H1 (cell line): ENCODE measurements at regions not wholly inside any gene's neighbourhood (a gene's known extent, or its start where the extent isn't known, plus 50 kb on each side); places are given as distances from the start of the nearest gene placed in this dataset.

Source experiments
- CTCF ChIA-PET: fragments of 300-600 bp; sonication (Branson Sonifier 250); formaldehyde crosslinking; loops from one replicate; lab custom pipeline; 2021; ENCODE audit not compliant: partially characterized antibody; lab: Charles Lee
- POLR2A ChIA-PET: fragments of 300-600 bp; sonication (Branson Sonifier 250); formaldehyde crosslinking; loops from one replicate; lab custom pipeline; 2021; ENCODE audit warnings: inconsistent platforms; ENCODE audit not compliant: partially characterized antibody; lab: Charles Lee
- DNase-seq, 2 experiments: peaks; one replicate each; pipeline versions ENCODE4 v3.0.0 to v3.0.0-alpha.2; 2010 to 2022; ENCODE audit warnings: low spot score in 2 of 2, low read depth in 1 of 2, mixed read lengths in 1 of 2
- FAIRE-seq: peaks from 2 replicates; lab custom pipeline; 2011; peaks lifted over from hg19 to GRCh38; lab: Jason Lieb, UNC
- H2AFZ ChIP-seq: 2 replicates; pipeline ENCODE4 v1.8.1; 2012; ENCODE audit warnings: low read length, inconsistent platforms
- H2AK5ac ChIP-seq: 2 replicates; pipeline ENCODE4 v1.6.1; 2013; ENCODE audit warnings: low read depth, low read length
- H2BK120ac ChIP-seq: replicated peaks from 2 replicates; pipeline ENCODE3; 2013; ENCODE audit warnings: low read depth, low read length, inconsistent platforms
- H2BK12ac ChIP-seq: 2 replicates; pipeline ENCODE4 v1.6.1; 2013; ENCODE audit warnings: low read depth, low read length
- H2BK15ac ChIP-seq: 2 replicates; pipeline ENCODE4 v1.6.1; 2013; ENCODE audit warnings: low read length
- H2BK20ac ChIP-seq: 2 replicates; pipeline ENCODE4 v1.6.1; 2013; ENCODE audit warnings: low read length
- H2BK5ac ChIP-seq: 2 replicates; pipeline ENCODE4 v1.6.1; 2013; ENCODE audit warnings: low read depth, low read length
- H3K14ac ChIP-seq: 2 replicates; pipeline ENCODE4 v1.6.1; 2013; ENCODE audit warnings: inconsistent platforms; ENCODE audit not compliant: insufficient read length
- H3K18ac ChIP-seq: 2 replicates; pipeline ENCODE4 v1.6.1; 2013; ENCODE audit warnings: low read length; ENCODE audit errors: extremely low read depth
- H3K23ac ChIP-seq: 2 replicates; pipeline ENCODE4 v1.6.1; 2013; ENCODE audit warnings: inconsistent platforms; ENCODE audit not compliant: insufficient read length
- H3K23me2 ChIP-seq: 2 replicates; pipeline ENCODE4 v1.6.1; 2013; ENCODE audit warnings: low read depth, low read length
- H3K27ac ChIP-seq: 2 replicates; pipeline ENCODE4 v1.6.1; 2011; ENCODE audit warnings: low read depth, low read length, inconsistent platforms
- H3K27me3 ChIP-seq, 4 experiments: replicated peaks in 1 of 4; 1 replicate in 1 of 4; 2 replicates in 3 of 4; pipeline versions ENCODE4 v1.6.1 to v1.8.1; 2011 to 2013; ENCODE audit warnings: low read length in 3 of 4, mild to moderate bottlenecking in 3 of 4, inconsistent platforms in 2 of 4, mixed read lengths in 2 of 4, moderate library complexity in 1 of 4; ENCODE audit not compliant: control insufficient read depth in 3 of 4, insufficient read depth in 3 of 4; ENCODE audit errors: extremely low read depth in 1 of 4
- H3K36me3 ChIP-seq, 4 experiments: 2 replicates each; pipeline versions ENCODE4 v1.6.1 to v1.8.1; 2011 to 2013; ENCODE audit warnings: mild to moderate bottlenecking in 4 of 4, low read length in 3 of 4, moderate library complexity in 2 of 4, control low read depth in 1 of 4, inconsistent platforms in 1 of 4; ENCODE audit not compliant: insufficient read depth in 4 of 4, control insufficient read depth in 2 of 4
- H3K4ac ChIP-seq: replicated peaks from 2 replicates; pipeline ENCODE3; 2013; ENCODE audit warnings: low read length, low read depth, mixed read lengths, inconsistent platforms; ENCODE audit not compliant: insufficient read length
- H3K4me1 ChIP-seq, 4 experiments: replicated peaks in 1 of 4; 1 replicate in 1 of 4; 2 replicates in 3 of 4; pipeline versions ENCODE4 v1.6.1 to v1.8.1; 2011 to 2013; ENCODE audit warnings: low read length in 3 of 4, inconsistent platforms in 2 of 4, mixed read lengths in 1 of 4; ENCODE audit not compliant: insufficient read depth in 4 of 4, control insufficient read depth in 3 of 4
- H3K4me2 ChIP-seq, 2 experiments: 2 replicates each; pipeline versions ENCODE4 v1.6.1 to v1.8.1; 2011 to 2013; ENCODE audit warnings: low read depth in 2 of 2, low read length in 2 of 2, control low read depth in 1 of 2, inconsistent platforms in 1 of 2, mild to moderate bottlenecking in 1 of 2; ENCODE audit not compliant: insufficient read depth in 1 of 2
- H3K4me3 ChIP-seq, 4 experiments: fragments of 200-600, 300-600 bp in 1 of 4; sonication (generic), shearing (Covaris generic), sonication (Bioruptor Twin) in 1 of 4; 2 replicates each; pipeline versions ENCODE4 v1.5.1 to v1.8.1; 2011 to 2016; ENCODE audit warnings: low read length in 4 of 4, low read depth in 3 of 4, control low read depth in 2 of 4, inconsistent platforms in 2 of 4, mild to moderate bottlenecking in 2 of 4, mixed read lengths in 1 of 4, moderate library complexity in 1 of 4; ENCODE audit not compliant: insufficient read depth in 2 of 4; ENCODE audit errors: extremely low read depth in 1 of 4
- H3K56ac ChIP-seq: replicated peaks from 2 replicates; pipeline ENCODE3; 2013; ENCODE audit warnings: low read depth, mild to moderate bottlenecking, mixed read lengths, low read length, inconsistent platforms; ENCODE audit not compliant: insufficient read length
- H3K79me1 ChIP-seq: 2 replicates; pipeline ENCODE4 v1.6.1; 2013; ENCODE audit warnings: low read depth, low read length, control low read depth
- H3K79me2 ChIP-seq, 2 experiments: 2 replicates each; pipeline versions ENCODE4 v1.6.1 to v1.8.1; 2012 to 2013; ENCODE audit warnings: low read length in 2 of 2, mild to moderate bottlenecking in 2 of 2, inconsistent platforms in 1 of 2; ENCODE audit not compliant: insufficient read depth in 2 of 2, control insufficient read depth in 1 of 2
- H3K9ac ChIP-seq, 4 experiments: replicated peaks in 1 of 4; 1 replicate in 1 of 4; 2 replicates in 3 of 4; pipeline versions ENCODE4 v1.6.1 to v1.8.1; 2011 to 2013; ENCODE audit warnings: low read depth in 3 of 4, low read length in 3 of 4, control low read depth in 2 of 4, mild to moderate bottlenecking in 2 of 4, moderate library complexity in 2 of 4, inconsistent platforms in 1 of 4; ENCODE audit errors: extremely low read depth in 1 of 4
- H3K9me3 ChIP-seq, 2 experiments: 2 replicates each; pipeline versions ENCODE4 v1.6.1 to v1.8.1; 2012 to 2013; ENCODE audit warnings: mild to moderate bottlenecking in 2 of 2, moderate library complexity in 2 of 2, control low read depth in 1 of 2, inconsistent platforms in 1 of 2, low read depth in 1 of 2, low read length in 1 of 2, mixed read lengths in 1 of 2; ENCODE audit not compliant: insufficient read depth in 2 of 2
- H4K20me1 ChIP-seq, 2 experiments: replicated peaks in 1 of 2; 2 replicates each; pipeline versions ENCODE3 to v1.8.1; 2011 to 2013; ENCODE audit warnings: inconsistent platforms in 2 of 2, low read length in 2 of 2, mild to moderate bottlenecking in 1 of 2; ENCODE audit not compliant: insufficient read depth in 2 of 2, control insufficient read depth in 1 of 2
- H4K5ac ChIP-seq: 2 replicates; pipeline ENCODE4 v1.6.1; 2013; ENCODE audit warnings: low read length, low read depth, mixed read lengths, inconsistent platforms; ENCODE audit not compliant: insufficient read length
- H4K8ac ChIP-seq: 2 replicates; pipeline ENCODE4 v1.8.0; 2013; ENCODE audit warnings: mild to moderate bottlenecking, moderate library complexity, low read length, inconsistent platforms; ENCODE audit not compliant: insufficient read depth; ENCODE audit errors: extremely low read depth
- H4K91ac ChIP-seq: replicated peaks from 2 replicates; pipeline ENCODE3; 2013; ENCODE audit warnings: low read length, mixed read lengths, inconsistent platforms; ENCODE audit not compliant: insufficient read length
- BRCA1 ChIP-seq: IDR thresholded peaks from 2 replicates; pipeline ENCODE4 v1.6.1; 2012; ENCODE audit warnings: low read depth, low read length, improper control_type of control experiment
- CREB1 ChIP-seq: IDR thresholded peaks from 2 replicates; pipeline ENCODE4 v1.6.1; 2012; ENCODE audit warnings: inconsistent platforms
- WGBS, 2 experiments: shearing (Covaris generic) in 1 of 2; methylation state at CpG; one replicate each; pipeline versions ENCODE4 v1.1.6 to v1.1.7; 2013 to 2015; ENCODE audit warnings: low lambda C conversion rate in 2 of 2, mixed read lengths in 2 of 2, inconsistent platforms in 1 of 2, low coverage in 1 of 2, missing lambda C conversion rate in 1 of 2; ENCODE audit not compliant: insufficient replicate concordance in 2 of 2, insufficient coverage in 1 of 2, insufficient read length in 1 of 2; ENCODE audit errors: extremely low coverage in 1 of 2, missing lambda C conversion rate in 1 of 2; 5-methylcytosine and 5-hydroxymethylcytosine counted together

DNA sequence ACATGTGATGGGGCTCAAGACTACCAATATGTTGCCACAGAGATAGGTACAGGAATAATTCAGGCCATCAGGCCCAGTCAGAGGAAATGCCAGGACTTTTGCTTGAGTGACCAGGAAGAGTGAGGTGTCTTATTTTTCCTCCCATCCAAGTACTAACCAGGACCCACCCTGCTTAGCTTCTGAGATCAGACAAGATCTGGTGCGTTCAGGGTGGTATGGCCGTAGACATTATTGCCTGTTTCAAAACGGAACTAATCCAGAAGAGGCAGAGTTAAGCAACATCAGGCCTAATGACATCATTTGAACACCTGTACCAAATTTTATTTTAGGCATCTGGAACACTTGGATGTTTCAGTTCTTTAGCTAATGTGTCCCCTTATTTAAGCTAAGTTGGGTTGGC, 205.5 kb upstream of the POU2AF2 start:
- CTCF ChIA-PET, result interaction anchor here (0.6 kb wide), 1 partner anchor 133 kb away, joined by 3 read pairs; no protein-coding TSS in a partner anchor
- H3K27me3 ChIP-seq, result no peaks in the 10 kb centered on the region
- POLR2A ChIA-PET, result no interaction called here

More for the DNA sequence above, 205.5 kb upstream of the POU2AF2 start:
- Histone ChIP-seq H2BK12ac (no peak overlapping the region), H3K56ac (no peak overlapping the region), H4K5ac (no peak overlapping the region), H4K20me1 (no peaks in the 10 kb centered on the region), H3K4me3 (no peak overlapping the region), H3K79me1 (no peaks in the 10 kb centered on the region), H3K23me2 (no peaks in the 10 kb centered on the region; the same call in 1 of the 2 replicates), H3K4ac (no peak overlapping the region), H2BK15ac (no peak overlapping the region), H3K9ac (no peak overlapping the region), H3K23ac (no peak overlapping the region), H3K9me3 (no peaks in the 10 kb centered on the region), H2BK120ac (no peak overlapping the region), H2AK5ac (no peak overlapping the region), H3K4me2 (no peak overlapping the region), H2BK20ac (no peak overlapping the region), H3K14ac (no peak overlapping the region), H3K79me2 (no peaks in the 10 kb centered on the region), H2AFZ (no peak overlapping the region), H3K36me3 (no peaks in the 10 kb centered on the region), H4K91ac (no peak overlapping the region), H2BK5ac (no peak overlapping the region), H3K4me1 (peaks cover 0 to under 1% (median under 1%) of the 10 kb centered on the region in 4 experiments; a peak in 1 of 7 replicates), H3K27ac (no peak overlapping the region), H3K18ac (no peak overlapping the region), H4K8ac (no peak overlapping the region)
- TF ChIP-seq BRCA1 (no peak), CREB1 (no peak)
- DNase-seq (no peak), FAIRE-seq (no peak)
- 93% methylated on average over 3 of the region's 3 CpGs; no CpG with 5 or more reads in 1 of the 2 experiments for WGBS, 2 experiments
